Hepatic stellate cell (primary cell): ENCODE measurements at regions not wholly inside any gene's neighbourhood (a gene's known extent, or its start where the extent isn't known, plus 50 kb on each side); places are given as distances from the start of the nearest gene placed in this dataset.
"Not testable (repeated sequence)": the region's sequence is repeated elsewhere in the genome, so short reads cannot be mapped to it uniquely, and the experiment has no call there.

Experiments
- DNase-seq: peaks from one replicate; pipeline ENCODE4 v3.0.0; 2011; ENCODE audit warnings: low spot score

DNA sequence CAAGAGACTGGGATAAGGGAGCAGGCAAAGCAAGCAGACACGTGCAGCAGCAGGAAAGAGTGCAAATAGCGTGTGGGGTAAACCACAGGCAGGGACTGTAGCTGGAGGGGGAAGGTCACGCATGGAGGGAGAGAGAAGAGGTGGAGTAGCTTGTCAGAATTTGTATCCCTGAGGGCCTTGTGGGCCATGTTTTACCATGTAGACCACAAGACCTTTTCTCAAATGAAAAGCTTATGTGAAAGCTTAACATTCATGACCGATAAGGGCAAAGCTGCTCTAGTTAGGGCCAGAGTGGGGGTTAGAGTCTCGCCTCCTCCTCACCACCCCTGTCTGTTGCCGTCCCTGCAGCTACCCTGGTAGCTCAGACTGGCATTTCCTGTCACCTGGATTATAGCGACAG lies 152.9 kb upstream of the E2F7 start:
- no peak for DNase-seq

DNA sequence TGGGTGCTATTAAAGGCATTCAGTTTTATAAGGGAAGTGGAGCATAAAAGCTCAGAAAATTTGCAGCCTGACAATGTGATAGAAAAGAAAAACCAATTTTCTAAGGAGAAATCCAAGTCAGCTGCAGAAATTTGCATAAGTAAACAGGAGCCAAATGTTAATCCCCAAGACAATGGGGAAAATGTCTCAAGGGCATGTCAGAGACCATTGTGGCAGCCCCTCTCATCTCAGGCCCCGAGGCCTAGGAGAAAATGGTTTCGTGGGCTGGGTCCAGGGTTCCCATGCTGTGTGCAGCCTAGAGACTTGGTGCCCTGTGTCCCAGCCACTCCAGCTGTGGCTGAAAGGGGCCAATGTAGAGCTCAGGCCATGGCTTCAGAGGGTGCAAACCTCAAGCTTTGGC lies 150.8 kb upstream of the E2F7 start:
- DNase-seq: not testable (repeated sequence)

DNA sequence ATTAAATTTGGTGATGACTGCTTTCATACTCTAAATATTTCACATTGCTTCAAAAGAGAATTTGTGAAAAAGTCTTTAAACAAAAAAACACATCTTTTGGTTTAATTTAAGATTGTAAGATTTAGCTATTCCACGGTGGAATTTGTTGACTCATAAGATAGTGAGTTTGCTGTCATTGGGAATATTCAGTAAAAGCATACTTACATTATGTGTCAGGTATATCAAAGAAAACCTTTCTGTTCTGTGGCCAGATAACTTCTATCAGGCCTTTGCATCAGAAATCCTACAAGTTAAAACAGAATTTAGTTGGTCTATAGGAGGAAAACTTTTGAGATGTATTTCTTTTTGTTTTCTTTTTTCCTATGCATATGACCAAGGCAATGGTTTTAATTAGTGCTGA lies 148.8 kb upstream of the E2F7 start:
- DNase-seq: no peak

DNA sequence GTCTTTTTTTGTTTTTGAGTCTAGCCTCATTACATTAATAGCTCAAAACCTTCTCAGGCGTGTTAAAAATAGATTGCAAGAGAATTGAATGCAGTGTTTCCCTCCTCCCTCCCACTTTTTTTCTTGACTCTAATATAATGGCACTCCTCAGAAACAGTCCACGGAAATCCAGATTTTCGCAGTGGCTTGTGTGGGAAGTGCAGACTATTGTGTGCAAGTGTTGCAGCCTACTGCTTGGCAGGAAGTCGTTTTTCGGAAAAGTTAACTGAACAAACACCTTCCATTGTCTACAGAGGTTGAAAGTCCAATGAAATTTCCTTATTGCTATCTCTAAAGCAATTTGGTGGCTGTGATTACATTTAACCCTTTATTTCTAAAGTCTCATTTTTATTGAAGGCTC lies 147.9 kb upstream of the E2F7 start:
- no peak for DNase-seq

DNA sequence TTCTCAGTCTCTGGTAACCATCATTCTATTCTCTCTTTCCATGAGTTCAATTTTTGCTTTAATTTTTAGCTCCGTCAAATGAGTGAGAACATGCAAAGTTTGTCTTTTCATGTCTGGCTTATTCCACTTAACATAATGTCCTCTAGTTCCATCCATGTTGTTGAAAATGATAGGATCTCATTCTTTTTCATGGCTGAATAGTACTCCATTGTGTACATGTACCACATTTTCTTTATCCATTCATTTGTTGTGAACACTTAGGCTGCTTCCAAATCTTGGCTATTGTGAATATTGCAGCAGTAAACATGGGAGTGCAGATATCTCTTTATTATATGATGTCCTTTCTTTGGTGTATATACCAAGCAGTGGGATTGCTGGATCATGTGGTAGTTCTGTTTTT lies 145.4 kb upstream of the E2F7 start:
- no peak for DNase-seq

DNA sequence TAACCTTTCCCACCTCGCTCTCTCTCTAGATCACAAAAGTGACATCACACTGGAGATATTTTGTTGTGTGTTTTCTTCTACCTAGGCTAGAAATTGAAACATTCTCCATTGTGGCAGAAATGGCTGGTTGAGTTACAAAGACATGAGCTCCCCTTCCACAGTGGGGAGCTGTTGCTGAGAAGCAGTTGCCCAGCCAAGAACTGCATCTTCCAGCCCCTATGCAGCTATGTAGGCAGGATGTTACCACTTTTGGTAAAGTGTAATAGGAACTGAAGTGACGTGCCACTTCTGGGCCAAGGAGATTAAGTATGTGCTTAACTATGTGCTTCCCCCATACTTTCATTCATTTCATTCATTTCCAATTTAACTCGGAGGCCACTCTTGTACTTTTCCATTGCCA lies 138.7 kb upstream of the E2F7 start:
- no peak for DNase-seq

DNA sequence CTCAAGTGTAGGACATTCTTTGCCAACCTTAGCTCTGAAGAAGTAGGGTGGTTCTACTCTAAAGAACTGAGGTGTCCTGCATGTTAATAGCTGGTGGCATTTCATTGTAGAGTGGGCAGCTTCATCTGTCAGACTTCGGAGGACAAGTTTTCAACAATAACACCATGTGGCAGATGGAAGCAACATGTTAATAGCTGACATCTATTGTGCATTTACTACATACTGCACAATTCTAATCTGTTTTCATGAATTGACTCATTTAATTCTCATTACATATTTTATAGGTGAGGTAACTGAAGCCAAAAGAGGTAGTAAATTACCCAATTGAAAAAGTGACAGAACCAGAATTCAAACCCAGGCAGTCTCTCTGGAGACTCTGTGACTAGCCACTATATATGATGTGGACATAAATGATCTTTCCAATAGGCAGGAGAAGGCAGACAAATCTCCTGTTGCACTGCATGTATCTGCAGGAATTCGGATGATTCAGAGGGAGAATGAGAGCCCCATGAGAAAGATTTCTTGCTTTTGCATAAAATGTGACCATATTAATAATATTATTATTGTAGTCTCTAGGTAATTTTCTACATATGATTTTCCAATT lies 137.2 kb upstream of the E2F7 start:
- DNase-seq: no peak

DNA sequence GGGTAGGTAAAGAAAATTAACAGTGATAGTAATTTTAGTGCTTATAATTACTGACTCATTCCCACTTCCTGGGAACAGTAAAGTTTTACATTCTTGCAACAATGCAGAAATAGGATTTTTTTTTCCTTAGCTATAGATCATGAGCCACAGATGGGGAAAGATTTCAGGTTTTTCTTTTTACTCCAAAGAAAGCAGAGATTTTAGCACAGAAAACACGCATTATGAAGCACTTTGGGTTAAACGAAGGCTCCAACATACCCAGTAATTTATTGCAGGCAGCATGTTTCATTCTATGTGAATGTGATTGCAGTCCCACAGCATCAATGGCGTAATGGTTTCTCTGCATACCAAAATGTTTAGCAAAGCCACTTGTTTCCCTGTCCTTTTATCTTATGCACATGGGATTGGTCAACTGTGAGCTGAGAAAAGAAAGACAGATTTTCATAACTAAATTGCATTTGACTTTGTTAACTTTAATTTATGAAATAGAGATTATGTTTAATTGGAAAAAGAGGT lies 124.6 kb upstream of the E2F7 start:
- peak; percentile 12 for DNase-seq

DNA sequence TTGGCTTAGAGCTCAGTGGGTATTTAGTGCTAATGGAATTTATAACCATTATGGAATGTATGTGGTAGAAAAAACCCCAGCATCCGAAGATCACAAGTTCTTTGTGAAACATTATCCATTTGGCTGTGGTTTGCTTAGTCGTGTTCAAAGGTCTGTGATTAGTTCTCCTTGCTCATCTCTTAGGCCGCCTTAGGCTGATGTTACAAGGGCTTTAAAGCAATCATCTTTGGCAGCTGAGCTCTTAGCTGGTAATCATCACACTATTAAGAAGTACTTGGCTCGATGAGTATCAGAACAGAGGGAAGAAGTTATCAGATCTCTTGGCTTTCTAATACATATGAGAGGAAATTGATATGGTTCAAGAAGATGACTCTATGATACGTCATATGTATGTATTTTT lies 124.1 kb upstream of the E2F7 start:
- DNase-seq: peak; percentile 9

DNA sequence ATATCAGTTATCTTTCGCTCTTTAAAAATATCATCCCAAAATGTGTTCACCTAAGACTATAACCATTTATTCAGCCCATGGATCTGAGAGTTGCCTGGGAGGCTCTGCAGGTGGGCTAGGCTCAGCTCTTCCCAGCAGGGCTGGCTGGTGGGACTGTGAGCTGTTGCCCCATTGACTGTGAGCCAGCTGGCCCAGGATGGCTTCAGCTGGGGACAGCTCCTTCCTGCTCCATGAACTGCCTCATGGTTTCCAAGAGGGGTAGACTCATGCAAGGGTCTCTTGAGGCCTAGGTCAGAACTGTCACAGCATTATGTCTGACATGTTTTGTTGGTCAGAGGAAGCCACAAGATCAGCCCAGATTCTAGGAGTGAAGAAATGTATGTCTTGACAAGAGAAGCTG lies 114.1 kb upstream of the E2F7 start:
- no peak for DNase-seq

DNA sequence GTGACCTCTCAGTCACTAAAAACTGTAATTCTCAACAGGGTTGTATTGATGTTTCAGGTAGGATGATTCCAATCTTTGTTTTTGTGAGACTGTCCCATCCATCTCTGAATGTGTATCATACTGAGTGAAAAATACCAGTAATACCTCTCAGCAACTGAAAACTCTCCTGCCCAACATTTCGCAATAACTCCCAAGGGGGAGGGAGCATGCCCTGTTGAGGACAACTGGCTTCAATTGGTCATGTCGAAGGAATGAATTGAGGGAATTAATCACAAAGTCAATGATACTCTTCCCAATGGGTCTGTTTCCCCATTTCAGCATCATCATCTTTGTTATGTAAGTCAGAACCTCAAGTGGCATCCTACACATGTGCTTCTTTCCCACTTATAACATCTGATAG lies 102.4 kb upstream of the E2F7 start:
- DNase-seq: no peak

DNA sequence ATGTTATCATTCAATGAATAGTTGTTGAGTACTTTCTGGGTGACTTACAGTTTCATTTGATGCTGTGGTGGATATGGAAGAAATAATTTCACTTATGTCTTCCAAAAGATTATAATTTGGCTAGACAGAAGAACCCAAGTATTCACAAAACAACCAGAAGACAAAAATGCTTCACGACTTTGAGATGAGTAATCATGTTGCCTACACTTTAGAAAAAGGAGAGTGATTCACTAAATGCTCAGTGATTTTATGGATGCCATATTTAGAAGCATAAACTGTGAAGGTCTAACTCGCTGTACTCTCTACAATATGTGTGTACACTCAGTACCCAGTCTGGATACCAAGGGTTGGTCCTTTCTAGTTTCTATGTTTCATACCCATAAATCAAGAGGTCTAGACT lies 101.3 kb upstream of the E2F7 start:
- DNase-seq: no peak

DNA sequence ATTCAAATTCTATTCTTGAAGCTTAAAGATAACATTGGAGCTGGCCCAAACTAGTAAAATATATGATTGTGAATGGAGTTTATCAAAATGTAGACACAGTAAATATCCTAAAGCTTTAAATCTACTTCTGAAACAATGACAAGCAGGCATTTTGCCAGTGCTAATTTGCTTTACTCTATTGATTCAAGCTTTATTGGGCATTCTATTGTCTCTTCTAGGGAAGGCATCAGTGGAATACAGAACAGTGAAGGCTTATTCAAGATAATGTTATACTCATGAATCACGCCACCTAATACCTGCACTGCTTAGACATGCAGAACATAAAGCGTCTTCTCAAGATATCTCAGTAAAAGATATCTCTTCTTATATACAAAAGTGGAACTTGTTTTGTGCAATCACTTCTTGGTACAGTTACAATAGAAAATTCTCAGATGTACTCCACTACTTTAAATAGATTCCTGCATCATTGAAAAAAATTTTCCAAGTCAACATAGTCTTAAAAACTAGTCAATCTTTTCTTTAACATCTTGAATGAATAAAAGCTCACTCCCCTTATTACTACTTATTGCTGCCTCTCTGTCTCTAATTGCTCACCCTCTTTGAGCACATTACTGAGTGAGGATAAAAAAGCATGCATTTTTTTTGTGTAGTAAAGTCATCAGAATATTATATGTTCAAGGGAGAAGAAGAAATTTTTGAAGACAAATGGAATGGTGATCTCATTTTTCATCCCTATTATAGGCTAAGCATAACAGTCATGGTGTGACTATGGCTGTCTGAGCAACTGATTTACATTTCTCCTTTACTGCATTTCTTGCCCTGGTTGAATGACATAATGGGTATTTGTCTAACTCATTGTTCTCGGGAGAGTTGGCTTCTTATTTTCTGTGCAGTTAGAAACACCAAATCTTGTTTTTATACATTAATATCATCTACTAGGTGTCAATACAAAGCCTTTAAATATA lies 98.0 kb upstream of the E2F7 start:
- no peak for DNase-seq

DNA sequence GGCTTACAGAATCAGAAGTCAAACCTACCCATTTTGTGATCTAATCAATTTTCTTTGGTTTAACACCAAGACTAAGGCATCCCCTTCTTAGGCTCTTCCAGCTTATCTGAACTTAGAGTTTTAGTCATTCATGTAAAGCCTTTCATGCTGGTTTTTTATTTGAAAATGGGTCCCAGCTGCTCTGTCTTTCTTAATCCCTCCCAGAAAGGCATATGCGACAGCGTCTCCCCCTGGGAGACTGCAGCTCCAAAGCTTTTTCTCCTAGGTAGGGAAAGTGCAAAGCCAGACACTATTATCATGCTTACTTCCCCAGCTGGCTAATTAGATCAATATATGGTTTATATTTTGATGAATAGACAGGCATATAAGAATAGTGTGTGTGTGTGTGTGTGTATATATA lies 96.6 kb upstream of the E2F7 start:
- no peak for DNase-seq

DNA sequence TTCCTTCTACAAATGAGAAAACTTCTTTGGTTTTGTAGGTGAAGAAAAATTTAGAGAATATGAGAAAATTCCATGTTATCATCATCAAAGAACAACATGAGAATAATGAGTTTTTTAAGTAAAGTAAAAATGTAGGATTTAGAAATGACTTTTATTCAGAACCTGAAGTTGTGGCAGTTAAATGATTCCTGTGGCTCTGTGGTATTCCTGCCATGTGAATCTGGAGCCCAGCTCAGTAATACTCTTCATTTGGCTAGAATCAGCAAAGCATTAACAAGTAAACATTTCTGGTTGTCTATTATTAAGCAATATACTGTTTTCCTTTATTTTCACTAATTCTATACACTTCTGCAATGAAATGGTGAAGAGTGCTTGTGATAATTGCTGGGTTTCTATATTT lies 95.6 kb upstream of the E2F7 start:
- no peak for DNase-seq

DNA sequence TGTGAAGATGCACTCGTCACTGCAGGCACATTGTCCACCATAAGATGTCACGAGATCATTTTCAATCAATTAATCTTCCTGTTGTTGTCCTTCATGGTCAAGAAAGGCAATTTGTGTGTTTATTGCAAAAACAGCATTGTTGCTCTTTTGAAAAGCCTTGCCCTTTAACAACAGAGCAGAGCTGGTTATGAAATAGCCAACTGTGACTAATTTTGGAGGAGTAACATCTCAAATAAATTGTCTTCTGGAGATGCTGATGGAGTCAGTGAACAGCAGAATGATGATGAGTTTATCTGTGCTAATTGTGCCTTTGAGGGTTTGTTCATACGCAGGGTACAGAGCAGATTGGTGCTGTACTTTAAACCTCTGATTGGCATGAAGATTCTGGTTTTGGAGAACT lies 88.3 kb upstream of the E2F7 start:
- DNase-seq: no peak

DNA sequence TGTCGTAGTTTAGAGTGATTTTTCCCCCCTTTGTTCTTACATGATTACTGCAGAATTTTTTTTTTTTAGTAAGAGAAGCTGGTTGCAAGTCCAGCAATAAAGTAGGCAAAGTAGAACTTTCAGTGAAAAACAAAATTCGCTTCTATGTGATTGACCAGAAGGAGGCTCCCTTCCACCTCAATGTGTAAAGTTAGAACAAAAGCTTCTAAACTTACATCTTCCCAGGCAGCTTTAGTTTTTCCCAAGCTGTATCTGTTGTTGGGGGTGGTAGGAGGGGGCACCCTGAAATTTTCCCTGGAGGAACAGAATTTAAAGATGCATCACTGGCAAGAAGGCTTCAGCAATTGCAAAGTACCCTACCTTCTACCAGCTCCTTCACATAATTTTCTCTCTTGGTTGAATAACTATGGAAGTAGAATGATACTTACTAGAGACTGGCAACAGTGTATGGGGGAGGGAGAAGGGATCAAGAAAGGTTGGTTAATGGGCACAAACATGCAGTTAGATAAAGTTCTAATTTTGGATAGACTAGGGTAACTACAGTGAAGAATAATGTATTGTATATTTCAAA lies 87.3 kb upstream of the E2F7 start:
- DNase-seq: no peak

DNA sequence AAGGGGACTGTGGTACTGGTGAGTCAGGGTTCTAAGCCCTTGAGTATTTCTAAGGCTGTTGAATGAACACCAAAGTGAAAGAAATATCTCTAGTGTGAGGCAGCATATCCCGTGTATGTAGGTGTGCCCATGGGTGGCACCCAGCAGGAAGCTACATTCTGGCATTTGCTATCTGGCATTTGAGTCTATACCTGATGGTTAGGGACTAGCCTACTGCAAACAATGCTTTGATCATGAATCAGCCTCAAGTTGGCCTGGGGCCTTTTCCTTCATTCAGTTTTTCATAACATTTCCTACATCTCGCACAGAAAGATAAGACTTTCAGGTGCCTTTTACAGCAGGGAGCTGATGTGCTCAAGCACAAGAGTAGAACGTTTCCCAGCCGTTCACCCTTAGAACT lies 85.7 kb upstream of the E2F7 start:
- DNase-seq: no peak

DNA sequence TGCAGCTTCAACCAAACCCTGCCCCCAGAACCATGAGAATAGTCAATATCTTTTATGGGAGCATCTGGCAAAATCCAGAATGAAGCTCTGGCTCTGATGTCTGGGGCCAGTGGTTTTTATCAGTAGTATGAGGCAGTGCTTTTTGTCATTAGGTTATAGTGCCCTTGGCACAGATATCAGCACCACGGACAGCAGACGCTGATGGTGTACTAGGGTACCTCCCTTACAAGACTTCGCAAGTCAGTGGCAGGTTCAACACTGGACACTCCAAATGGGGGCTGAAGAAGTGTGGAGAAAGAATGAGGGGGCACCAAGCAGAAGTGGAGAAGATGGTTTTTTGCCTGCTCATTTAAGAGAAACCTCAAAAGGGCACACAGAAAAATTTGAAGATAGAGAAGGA lies 68.2 kb upstream of the E2F7 start:
- no peak for DNase-seq

DNA sequence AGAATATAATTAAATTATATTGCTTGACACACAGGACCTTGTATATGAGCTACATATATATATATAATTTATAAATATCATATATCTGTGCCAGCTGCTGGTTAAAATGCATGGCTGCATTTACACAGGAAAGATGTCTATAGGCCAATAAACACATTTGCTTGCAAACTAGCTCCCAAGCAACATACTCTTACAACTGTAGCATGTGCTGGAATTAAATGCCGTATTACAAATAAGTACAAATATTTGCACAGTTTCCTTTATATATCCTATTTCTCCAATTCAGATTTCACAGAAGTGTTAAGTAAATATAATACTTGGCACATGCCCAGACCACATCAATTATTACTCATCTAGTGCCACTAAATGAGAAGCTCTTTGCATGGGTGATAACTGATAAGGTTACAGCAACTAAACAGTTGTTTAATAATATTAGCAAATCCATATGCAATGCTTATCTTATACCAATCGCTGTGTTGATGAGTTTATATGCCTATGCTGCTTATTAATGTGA lies 66.7 kb upstream of the E2F7 start:
- no peak for DNase-seq

DNA sequence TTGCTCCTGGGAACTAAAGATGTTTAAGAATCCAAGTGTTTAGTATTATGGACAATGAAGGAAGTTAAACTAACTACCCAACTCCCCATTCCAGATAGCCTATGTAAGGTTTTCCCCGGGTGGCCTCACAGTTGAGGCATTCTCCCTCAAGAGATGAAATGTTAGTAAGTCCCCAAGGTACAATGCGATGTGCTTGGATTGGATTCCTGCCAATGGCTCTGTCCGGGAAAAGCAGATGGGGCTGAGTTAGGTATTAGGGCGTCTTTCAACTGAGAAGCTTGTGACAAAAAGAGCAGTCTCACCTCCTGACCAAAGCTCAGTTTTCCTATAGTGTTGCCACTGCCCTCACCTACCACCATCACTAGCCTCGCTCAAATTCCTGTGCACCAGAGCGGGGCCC lies 64.8 kb upstream of the E2F7 start:
- no peak for DNase-seq

DNA sequence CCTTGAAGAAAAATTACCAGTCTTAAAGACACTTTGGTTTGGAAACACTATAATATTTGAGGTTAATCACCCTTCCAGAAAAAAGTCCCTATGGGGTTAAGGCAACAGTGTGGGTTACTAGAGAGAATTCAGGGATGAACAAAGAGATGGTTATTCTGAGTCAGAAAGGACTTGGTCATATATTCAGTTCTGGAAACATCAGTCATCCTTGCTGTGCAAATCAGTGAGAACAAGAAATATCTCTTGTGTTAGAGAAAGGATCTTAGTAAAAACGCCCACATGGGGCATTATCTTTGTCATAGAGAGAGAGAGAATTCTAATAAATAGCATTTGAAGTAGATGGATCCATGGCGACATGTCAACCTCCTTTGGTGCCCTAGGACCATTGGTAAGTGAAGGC lies 59.4 kb upstream of the E2F7 start:
- DNase-seq: no peak

DNA sequence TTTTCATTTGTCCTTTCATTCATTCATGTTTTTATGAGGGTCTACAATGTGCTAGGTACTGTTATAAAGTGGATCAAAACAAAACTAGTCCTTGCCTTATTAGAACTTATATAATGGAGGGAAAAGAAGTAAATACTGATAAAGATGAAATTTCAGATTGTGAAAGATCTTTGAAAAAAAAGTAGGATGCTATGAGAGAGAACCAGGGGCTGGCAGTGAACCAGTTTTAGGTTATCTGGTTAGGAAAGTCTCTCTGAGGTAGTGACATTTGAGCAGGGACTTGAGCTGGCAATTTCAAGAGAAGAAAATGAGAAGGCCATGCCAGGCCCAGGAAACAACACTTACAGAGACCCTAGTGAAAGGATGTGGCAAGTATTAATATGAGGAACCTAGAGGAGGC lies 57.3 kb upstream of the E2F7 start:
- no peak for DNase-seq
